ENCODE measurements at regions not wholly inside any gene's neighbourhood (a gene's known extent, or its start where the extent isn't known, plus 50 kb on each side); places are given as distances from the start of the nearest gene placed in this dataset.
A peak's percentile ranks its signal among the peaks of the same experiment; 100 is the strongest.
"Not testable (repeated sequence)": the region's sequence is repeated elsewhere in the genome, so short reads cannot be mapped to it uniquely, and the experiment has no call there.

DNA sequence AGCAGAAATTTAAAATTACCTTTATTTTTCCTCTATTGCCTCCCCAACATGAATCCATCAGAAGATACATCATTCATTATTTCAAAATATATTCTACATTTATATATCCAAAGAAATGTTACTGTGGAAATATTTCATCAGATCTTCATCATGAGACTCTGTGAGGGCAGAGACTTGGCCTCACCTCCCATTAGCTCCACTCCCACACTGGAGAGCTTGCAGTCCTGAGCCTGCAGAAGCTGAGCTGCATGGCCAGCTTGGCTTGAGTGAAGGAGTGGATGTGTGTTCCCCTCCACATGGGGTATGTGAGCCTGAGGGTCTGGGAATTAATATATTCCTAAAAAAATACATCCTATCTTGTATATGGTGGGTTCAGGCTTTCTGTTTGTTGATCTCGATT is 961.9 kb downstream of the TMEM121 start:
- no peak for DNase-seq (ENCODE audit: low spot score)

GRCh38 chr14:106489112-106489881 is 962.9 kb downstream of the TMEM121 start:
- DNase-seq (ENCODE audit: low spot score) = no peak

GRCh38 chr14:106490442-106490841 is 964.1 kb downstream of the TMEM121 start:
- DNase-seq (ENCODE audit: low spot score) = no peak

GRCh38 chr14:106491851-106492250 is 965.5 kb downstream of the TMEM121 start:
- DNase-seq (ENCODE audit: low spot score) = peak; percentile 7

- DNase-seq (ENCODE audit: low spot score) = no peak
Observed at GRCh38 chr14:106493962-106494823, 967.8 kb downstream of the TMEM121 start.

DNA sequence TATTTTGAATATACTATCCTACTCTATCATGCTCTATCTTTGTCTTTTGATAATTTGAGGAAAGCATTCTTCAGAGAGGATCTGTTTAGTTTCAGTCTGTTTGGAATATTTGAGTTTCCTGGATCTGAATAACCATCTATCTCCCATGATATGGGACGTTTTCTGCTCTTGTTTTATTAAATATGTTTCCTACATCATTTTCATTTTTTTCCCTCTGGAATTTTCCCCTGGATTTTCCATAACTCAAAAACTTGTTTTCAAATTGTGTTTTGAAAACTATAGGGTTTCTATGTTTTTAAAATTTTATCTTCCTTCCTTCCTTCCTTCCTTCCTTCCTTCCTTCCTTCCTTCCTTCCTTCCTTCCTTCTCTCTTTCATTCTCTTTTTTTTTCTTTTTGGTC is 974.2 kb downstream of the TMEM121 start:
- DNase-seq (ENCODE audit: low spot score) = no peak

- DNase-seq (ENCODE audit: low spot score) = no peak
Observed at GRCh38 chr14:106501898-106502297, 975.5 kb downstream of the TMEM121 start.

DNA sequence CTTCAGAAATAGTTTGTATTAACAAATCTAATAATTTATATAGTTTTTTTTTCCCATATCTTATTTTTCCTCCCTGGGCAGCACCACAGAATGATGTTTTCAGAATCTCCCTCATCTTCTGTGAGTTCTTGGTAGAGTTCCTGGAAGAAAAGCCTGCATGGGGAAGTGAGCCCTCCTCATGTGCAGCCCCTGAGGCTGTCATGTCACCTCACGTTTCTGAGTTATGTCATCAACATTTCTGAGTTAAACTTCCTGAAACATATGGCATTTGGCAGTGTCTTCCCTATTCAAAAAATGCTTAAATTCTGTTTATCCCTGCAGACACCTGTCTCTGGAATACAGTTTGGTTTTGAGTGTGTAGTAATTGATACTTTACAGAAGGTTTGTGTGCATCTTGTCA is 979.0 kb downstream of the TMEM121 start:
- no peak for DNase-seq (ENCODE audit: low spot score)

- no peak for DNase-seq (ENCODE audit: low spot score)
Observed at GRCh38 chr14:106506881-106507305, 980.5 kb downstream of the TMEM121 start.

- DNase-seq (ENCODE audit: low spot score) = no peak
Observed at GRCh38 chr14:106507354-106507753, 981.0 kb downstream of the TMEM121 start.

DNA sequence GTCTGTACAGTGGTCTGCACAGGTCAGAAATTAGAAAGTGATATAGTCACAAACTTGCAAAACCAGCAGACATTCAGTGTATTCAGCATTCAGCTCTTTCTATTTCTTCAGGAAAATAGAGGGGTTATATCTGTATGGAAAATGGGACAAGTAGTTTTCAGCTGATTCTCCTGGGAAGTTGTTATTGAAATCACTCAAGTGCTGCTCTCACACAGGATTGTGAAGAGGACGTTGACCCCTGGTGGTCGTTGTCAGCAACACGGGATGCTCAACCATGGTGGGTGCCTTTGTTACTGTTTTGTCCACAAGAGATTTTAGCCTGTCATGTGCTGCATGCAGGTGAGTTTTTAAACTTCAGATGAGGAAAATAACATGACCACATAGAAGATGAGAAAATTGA is 981.8 kb downstream of the TMEM121 start:
- DNase-seq (ENCODE audit: low spot score) = no peak

DNA sequence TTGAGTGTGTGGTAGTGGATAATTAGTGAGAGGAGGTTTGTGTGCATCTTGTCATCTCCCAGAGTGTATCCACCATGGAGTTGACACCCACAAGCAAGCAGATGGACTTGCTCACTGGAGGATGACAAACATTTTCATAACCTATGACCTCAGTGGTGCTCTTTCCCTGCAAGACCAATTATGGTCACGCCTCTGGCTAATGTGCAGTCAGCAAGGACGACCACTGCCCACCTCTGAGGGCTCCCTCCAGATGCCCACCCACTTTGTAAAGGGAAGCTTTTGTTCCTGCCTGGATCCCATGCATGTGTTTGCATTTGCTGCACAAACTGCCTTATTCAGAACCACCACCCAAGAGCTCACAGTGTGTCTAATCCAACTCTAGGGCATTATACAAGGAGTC is 982.8 kb downstream of the TMEM121 start:
- no peak for DNase-seq (ENCODE audit: low spot score)

DNA sequence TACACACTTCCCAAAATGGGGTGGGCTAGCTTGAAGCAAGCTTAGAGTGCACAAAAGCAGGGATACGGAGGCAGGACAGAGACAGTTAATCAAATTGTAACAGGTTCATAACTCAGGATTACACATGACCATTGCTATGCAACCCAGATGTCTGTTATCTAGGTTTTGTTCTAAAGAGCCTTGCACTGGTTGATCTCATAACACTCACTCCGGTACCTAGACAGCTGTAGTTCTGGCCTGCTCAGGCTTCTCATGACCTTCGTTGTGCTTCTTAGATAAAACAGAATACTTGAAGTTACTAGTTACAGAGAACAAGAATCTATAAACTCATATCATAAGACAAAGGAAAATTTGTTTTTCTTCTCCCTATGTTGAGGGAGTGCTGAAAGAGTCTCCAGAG is 983.4 kb downstream of the TMEM121 start:
- no peak for DNase-seq (ENCODE audit: low spot score)

DNA sequence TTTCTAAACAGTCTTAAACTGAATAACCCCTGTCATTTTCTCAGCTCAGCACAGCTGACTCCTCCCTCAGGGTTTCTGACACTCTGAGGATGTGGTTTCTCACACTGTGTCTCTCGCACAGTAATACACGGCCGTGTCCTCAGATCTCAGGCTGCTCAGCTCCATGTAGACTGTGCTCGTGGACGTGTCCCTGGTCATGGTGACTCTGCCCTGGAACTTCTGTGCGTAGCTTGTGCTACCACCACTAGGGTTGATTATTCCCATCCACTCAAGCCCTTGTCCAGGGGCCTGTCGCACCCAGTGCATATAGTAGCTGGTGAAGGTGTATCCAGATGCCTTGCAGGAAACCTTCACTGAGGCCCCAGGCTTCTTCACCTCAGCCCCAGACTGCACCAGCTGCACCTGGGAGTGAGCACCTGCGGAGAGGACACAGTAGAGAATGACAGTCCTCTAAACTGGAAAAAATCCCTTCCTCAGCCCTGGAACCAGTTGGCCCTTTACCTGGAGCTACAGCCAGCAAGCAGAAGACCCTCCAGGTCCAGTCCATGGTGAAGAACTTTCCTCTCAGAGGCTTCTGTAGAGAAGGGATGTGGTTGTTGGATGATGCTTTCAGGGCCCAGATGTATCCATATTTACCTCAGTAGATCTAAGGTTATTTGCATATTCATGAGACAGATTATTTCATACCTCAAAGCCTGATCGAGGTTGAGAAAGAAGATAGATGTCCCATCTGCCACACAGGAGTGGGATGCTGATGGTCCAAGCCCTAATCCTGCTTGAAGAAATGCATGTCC is 984.8 kb downstream of the TMEM121 start:
- no peak for DNase-seq (ENCODE audit: low spot score)

- no peak for DNase-seq (ENCODE audit: low spot score)
Observed at GRCh38 chr14:106511800-106512198, 985.4 kb downstream of the TMEM121 start.

DNA sequence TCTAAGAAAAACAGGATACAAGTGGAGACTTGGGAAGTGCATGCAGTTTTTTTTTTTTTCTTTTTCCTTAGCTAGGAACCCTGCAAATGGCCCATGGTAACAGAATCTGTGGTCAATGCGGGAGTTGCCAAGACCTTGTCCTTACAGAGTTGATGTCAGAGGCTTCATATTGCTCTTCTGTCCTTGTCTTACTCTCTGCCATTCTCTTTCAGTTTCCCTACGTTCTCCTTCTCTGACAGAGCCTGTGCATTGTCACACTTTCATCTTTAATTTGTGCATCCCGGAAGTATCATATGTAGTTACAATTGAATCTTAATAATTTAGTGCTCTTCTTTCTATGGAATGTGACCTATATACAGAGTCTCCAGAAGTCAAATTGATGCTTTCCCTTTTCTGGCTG is 986.9 kb downstream of the TMEM121 start:
- DNase-seq (ENCODE audit: low spot score) = no peak

DNA sequence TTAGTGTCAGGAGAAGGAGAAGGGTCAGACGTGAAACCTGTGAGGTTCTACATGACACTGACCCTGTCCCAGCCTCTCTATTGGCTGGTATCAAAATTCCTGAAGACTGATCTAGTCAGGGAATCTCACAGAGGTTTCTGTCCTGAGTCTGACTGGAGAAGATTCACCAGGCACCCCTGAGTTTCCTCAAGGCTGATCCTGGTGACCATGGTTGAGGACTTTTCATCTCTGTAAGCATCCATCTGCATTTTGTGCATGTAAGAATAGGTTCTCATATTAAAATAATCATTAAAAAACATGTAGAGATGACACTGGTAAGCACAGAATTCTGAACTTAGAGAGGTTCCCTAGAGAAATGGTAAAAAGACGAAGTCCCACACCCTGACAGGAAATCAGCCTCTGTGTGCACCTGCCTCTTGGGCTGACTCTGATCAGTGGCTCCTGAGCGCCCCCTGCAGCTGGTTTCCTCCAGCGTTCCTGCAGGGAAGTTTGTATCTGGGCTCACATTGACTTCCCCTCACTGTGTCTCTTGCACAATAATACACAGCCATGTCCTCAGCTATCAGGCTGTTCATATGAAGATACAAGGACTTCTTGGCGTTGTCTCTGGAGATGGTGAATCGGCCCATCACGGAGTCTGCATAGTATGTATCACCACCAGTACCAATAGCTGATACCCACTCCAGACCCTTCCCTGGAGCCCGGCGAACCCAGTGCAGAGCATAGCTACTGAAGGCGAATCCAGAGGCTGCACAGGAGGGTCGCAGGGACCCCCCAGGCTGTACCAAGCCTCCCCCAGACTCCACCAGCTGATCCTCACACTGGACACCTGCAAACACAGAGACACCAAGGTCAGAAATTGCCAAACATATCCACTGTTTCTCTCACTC is 991.9 kb downstream of the TMEM121 start:
- DNase-seq (ENCODE audit: low spot score) = no peak

DNA sequence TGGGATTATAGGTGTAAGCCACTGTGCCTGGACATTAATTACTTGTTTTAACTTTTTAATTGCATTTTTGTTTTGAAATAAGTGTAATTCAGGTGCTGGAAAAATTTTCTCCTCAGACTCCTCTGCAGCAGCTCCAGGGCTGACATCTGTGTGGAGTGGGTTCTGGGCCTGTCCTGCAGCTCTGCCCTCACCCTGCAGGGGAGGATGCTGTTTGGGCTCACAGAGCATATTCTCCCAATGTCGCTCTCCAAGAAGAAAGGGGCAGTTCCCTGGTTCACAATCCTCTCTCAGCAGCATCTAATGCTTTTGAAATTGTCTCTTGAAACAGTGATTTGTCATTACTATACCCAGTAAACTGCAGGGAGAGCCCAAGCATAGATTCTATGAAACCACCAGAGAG is 995.7 kb downstream of the TMEM121 start:
- not testable (repeated sequence) for DNase-seq (ENCODE audit: low spot score)

DNA sequence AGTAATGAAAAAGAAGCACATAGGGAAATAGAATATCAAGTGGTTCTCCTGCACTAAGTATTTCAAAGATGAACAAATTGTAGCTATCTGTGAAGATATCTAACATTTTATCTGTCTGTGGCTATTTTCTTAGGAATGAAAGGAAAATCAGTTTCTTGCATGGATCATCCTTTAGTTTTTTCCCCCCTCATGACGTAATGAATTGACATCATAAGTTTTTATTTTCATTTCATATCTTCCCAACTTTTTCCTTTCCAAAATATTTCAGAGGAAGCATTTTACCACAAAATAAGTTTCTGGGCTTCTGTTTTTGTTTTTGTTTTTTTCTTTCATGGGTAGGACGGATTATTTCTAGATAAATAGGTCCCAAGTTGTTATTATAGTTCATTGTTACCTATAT is 996.6 kb downstream of the TMEM121 start:
- DNase-seq (ENCODE audit: low spot score) = no peak

DNA sequence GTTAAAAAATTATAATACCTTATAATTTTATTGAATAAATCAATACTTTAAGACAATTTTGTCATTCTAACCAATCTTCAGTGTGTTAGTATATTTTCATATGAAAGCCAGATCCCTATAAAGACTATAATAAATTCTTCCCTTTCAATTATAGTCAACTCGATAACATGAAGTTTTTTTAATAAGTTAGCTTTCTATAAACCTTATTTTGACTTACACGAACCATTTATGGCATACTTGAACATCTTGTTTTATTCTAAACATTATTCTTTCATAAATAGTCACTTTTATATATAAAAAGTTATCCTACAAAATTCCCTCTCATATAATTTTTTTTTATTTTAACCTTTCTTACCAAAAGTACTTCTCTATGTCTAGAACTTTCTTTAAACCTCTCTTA is 1002.3 kb downstream of the TMEM121 start:
- DNase-seq (ENCODE audit: low spot score) = no peak

DNA sequence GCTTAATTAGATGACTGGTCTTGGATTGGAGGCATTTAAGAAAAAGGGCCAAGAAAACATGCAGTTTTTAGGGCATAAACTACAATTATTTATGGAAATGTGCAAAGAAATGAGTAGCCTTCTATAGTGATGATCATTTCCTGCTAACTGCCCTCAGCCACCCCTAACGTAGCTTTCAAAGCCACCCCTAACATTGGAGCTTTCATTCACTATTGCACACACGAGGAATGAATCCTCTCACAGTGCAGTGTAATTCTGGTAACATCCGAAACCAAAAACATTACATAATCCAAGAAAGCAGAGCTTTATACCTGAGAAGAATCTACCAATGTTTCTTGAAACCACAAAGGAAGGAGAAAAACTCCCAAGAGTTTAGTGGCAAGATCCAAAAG is 1003.6 kb downstream of the TMEM121 start:
- no peak for DNase-seq (ENCODE audit: low spot score)
